ENCODE measurements at regions not wholly inside any gene's neighbourhood (a gene's known extent, or its start where the extent isn't known, plus 50 kb on each side); places are given as distances from the start of the nearest gene placed in this dataset.

DNA sequence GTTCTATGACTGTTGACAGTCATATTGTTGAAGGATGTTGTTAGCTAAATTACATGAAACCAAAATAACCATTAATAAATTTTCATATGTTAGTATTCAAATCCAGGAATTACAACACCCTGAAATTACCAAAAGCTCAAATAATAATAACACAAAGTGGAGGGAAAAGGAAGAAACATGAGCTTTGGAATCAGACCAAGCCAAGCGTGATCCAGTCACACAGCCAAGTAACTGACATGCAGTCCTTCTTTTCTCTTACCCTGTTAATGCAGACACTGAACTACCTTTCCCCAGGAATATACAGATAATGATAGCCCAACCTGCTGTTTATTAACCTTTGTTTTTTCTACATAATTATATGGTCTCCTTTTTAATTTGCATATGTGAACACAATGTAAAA is 130.2 kb downstream of the HS3ST1 start:
- TF ChIP-seq, protein P1, sequence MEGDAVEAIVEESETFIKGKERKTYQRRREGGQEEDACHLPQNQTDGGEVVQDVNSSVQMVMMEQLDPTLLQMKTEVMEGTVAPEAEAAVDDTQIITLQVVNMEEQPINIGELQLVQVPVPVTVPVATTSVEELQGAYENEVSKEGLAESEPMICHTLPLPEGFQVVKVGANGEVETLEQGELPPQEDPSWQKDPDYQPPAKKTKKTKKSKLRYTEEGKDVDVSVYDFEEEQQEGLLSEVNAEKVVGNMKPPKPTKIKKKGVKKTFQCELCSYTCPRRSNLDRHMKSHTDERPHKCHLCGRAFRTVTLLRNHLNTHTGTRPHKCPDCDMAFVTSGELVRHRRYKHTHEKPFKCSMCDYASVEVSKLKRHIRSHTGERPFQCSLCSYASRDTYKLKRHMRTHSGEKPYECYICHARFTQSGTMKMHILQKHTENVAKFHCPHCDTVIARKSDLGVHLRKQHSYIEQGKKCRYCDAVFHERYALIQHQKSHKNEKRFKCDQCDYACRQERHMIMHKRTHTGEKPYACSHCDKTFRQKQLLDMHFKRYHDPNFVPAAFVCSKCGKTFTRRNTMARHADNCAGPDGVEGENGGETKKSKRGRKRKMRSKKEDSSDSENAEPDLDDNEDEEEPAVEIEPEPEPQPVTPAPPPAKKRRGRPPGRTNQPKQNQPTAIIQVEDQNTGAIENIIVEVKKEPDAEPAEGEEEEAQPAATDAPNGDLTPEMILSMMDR (conservative IDR thresholded peaks at IDR 0.05; ENCODE audit: low read length): no peak
- TF ChIP-seq EZH2phosphoT487 (IDR thresholded peaks at IDR 0.05; ENCODE audit: borderline replicate concordance): no peak

Data from Loucy (cell line).